ENCODE measurements at regions not wholly inside any gene's neighbourhood (a gene's known extent, or its start where the extent isn't known, plus 50 kb on each side); places are given as distances from the start of the nearest gene placed in this dataset.

DNA sequence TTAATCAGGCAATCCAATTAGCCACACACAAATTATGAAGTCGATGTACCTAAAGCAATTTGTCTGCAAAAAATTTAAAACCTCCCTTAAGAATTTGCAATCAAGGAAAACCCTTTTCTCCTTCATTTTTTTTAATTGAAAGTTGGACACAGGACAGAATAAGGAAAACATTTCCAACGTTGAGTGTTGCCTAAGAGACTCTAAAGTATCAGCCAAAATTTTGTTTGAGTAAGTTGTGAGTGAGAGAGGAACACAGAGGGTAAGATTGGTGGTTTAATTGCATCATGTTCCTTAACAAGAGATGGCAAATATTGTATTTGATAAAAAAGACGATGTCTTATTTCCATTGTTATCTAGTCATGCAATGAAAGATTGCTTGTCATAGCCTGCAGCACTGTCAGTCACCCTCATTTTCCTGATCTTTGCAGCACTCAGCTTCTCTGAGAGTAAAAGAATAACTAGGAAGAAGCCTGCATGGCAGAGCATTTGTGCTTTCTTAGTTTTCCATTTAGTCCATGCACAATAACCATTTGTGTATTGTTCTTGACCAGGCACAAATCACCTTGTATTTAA, 115.5 kb downstream of the ICOS start:
- Histone ChIP-seq H3K9ac (ENCODE audit: control insufficient read depth, extremely low read depth, insufficient read depth, low read length) (no peak overlapping the region), H3K79me2 (ENCODE audit: control insufficient read depth, insufficient read depth, low read length) (no peaks in the 10 kb centered on the region), H3K27ac (ENCODE audit: control insufficient read depth, insufficient read depth, low read length) (no peak overlapping the region), H3K4me3 (ENCODE audit: control insufficient read depth in 2 of 3, extremely low read depth in 1 of 3, insufficient read depth in 2 of 3, low read depth in 1 of 3, low read length in 3 of 3) (no peak overlapping the region), H3K9me3 (ENCODE audit: control insufficient read depth, low read depth, low read length) (no peaks in the 10 kb centered on the region), H3K36me3 (ENCODE audit: control insufficient read depth in 2 of 2, extremely low read depth in 1 of 2, insufficient read depth in 2 of 2, low read length in 2 of 2) (no peaks in the 10 kb centered on the region), H3K4me2 (ENCODE audit: control insufficient read depth, extremely low read depth, insufficient read depth, low read depth, low read length) (no peak overlapping the region), H4K20me1 (ENCODE audit: control insufficient read depth, extremely low read depth, insufficient read depth, low read length) (no peaks in the 10 kb centered on the region), H3K27me3 (ENCODE audit: control insufficient read depth, extremely low read depth, insufficient read depth, low read length) (no peaks in the 10 kb centered on the region), H3K9me1 (ENCODE audit: control insufficient read depth, extremely low read depth, insufficient read depth, low read length) (no peaks in the 10 kb centered on the region), H3K4me1 (ENCODE audit: control insufficient read depth, extremely low read depth, insufficient read depth, low read length) (no peaks in the 10 kb centered on the region), H2AFZ (ENCODE audit: control insufficient read depth, low read length) (no peak overlapping the region)
- no peak for FAIRE-seq
- TF ChIP-seq, protein P1, sequence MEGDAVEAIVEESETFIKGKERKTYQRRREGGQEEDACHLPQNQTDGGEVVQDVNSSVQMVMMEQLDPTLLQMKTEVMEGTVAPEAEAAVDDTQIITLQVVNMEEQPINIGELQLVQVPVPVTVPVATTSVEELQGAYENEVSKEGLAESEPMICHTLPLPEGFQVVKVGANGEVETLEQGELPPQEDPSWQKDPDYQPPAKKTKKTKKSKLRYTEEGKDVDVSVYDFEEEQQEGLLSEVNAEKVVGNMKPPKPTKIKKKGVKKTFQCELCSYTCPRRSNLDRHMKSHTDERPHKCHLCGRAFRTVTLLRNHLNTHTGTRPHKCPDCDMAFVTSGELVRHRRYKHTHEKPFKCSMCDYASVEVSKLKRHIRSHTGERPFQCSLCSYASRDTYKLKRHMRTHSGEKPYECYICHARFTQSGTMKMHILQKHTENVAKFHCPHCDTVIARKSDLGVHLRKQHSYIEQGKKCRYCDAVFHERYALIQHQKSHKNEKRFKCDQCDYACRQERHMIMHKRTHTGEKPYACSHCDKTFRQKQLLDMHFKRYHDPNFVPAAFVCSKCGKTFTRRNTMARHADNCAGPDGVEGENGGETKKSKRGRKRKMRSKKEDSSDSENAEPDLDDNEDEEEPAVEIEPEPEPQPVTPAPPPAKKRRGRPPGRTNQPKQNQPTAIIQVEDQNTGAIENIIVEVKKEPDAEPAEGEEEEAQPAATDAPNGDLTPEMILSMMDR (optimal IDR thresholded peaks at IDR 0.05 in 1 of 3, IDR thresholded peaks at IDR 0.05 in 1 of 3, conservative IDR thresholded peaks at IDR 0.05 in 1 of 3; ENCODE audit: extremely low read depth in 1 of 3, insufficient read depth in 2 of 3, low read length in 3 of 3): no peak
- no peak for TF ChIP-seq EZH2 (IDR thresholded peaks at IDR 0.05; ENCODE audit: low read length)
- dilution Hi-C loops (cut with MboI; ENCODE audit: extremely low pct_ligation_motif_present, low sequenced_read_pairs): no loop called here
- no peak for DNase-seq (ENCODE audit: low read depth, low spot score)

DNA sequence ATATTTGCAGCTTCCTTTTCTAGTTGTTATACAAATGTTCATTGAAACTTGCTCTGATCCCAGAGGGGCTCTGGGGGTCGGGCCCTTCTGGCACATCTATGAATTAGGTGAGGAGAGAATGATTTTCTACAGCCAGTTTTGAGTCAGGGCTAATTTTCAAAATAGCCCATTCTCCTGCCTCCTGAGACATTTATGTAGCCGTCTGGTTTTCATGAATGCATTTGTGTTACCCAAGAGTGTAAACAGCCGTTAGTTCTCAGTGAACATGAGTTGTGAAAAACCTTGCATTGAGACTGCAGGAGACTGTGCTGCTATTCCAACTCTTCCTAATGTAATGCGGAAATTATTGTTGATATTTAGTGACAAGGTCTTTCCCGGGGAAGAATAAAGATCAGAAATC, 122.5 kb downstream of the ICOS start:
- FAIRE-seq (no peak), DNase-seq (ENCODE audit: low read depth, low spot score) (no peak)
- Histone ChIP-seq H4K20me1 (ENCODE audit: control insufficient read depth, extremely low read depth, insufficient read depth, low read length) (no peaks in the 10 kb centered on the region), H3K27ac (ENCODE audit: control insufficient read depth, insufficient read depth, low read length) (no peak overlapping the region), H3K4me1 (ENCODE audit: control insufficient read depth, extremely low read depth, insufficient read depth, low read length) (no peaks in the 10 kb centered on the region), H3K27me3 (ENCODE audit: control insufficient read depth, extremely low read depth, insufficient read depth, low read length) (no peaks in the 10 kb centered on the region), H3K36me3 (ENCODE audit: control insufficient read depth in 2 of 2, extremely low read depth in 1 of 2, insufficient read depth in 2 of 2, low read length in 2 of 2) (no peaks in the 10 kb centered on the region), H3K4me2 (ENCODE audit: control insufficient read depth, extremely low read depth, insufficient read depth, low read depth, low read length) (no peak overlapping the region), H3K4me3 (ENCODE audit: control insufficient read depth in 2 of 3, extremely low read depth in 1 of 3, insufficient read depth in 2 of 3, low read depth in 1 of 3, low read length in 3 of 3) (no peak overlapping the region), H2AFZ (ENCODE audit: control insufficient read depth, low read length) (no peak overlapping the region), H3K79me2 (ENCODE audit: control insufficient read depth, insufficient read depth, low read length) (no peaks in the 10 kb centered on the region), H3K9me3 (ENCODE audit: control insufficient read depth, low read depth, low read length) (no peaks in the 10 kb centered on the region), H3K9ac (ENCODE audit: control insufficient read depth, extremely low read depth, insufficient read depth, low read length) (no peak overlapping the region), H3K9me1 (ENCODE audit: control insufficient read depth, extremely low read depth, insufficient read depth, low read length) (no peaks in the 10 kb centered on the region)
- TF ChIP-seq EZH2 (IDR thresholded peaks at IDR 0.05; ENCODE audit: low read length): no peak
- TF ChIP-seq, protein P1 (optimal IDR thresholded peaks at IDR 0.05 in 1 of 3, IDR thresholded peaks at IDR 0.05 in 1 of 3, conservative IDR thresholded peaks at IDR 0.05 in 1 of 3; ENCODE audit: extremely low read depth in 1 of 3, insufficient read depth in 2 of 3, low read length in 3 of 3): no peak
- dilution Hi-C loops (cut with MboI; ENCODE audit: extremely low pct_ligation_motif_present, low sequenced_read_pairs): no loop called here

Data from keratinocyte (primary cell).